Calu3 (cell line): ENCODE measurements at regions not wholly inside any gene's neighbourhood (a gene's known extent, or its start where the extent isn't known, plus 50 kb on each side); places are given as distances from the start of the nearest gene placed in this dataset.
"Not testable (repeated sequence)": the region's sequence is repeated elsewhere in the genome, so short reads cannot be mapped to it uniquely, and the experiment has no call there.

ENCODE experiments used
- BruUV-seq: library from RNA; stranded (reverse); fragments of 400-500 nt; replicated peaks from 2 replicates; lab custom pipeline; 2021; lab: Mats Ljungman, UMichigan
- CTCF ChIA-PET: fragments of 300-600 bp; sonication (Branson Sonifier 250); formaldehyde crosslinking; loops from one replicate; lab custom pipeline; 2022; ENCODE audit warnings: antibody characterized with exemption; lab: Charles Lee
- DNase-seq: peaks from one replicate; pipeline ENCODE4 v3.0.0; 2022
- H3K27ac Mint-ChIP-seq: one replicate; pipeline ENCODE4 v1.8.0; 2022; ENCODE audit warnings: mixed read lengths; ENCODE audit not compliant: unreplicated experiment
- H3K27me3 Mint-ChIP-seq: one replicate; pipeline ENCODE4 v1.8.0; 2022; ENCODE audit warnings: mixed read lengths; ENCODE audit not compliant: unreplicated experiment
- H3K36me3 Mint-ChIP-seq: one replicate; pipeline ENCODE4 v1.8.0; 2022; ENCODE audit warnings: mild to moderate bottlenecking, moderate library complexity, mixed read lengths; ENCODE audit not compliant: insufficient read depth, unreplicated experiment
- H3K4me1 Mint-ChIP-seq: one replicate; pipeline ENCODE4 v1.8.0; 2022; ENCODE audit warnings: mild to moderate bottlenecking, low read depth, mixed read lengths; ENCODE audit not compliant: unreplicated experiment
- H3K4me3 Mint-ChIP-seq: one replicate; pipeline ENCODE4 v1.8.0; 2022; ENCODE audit warnings: mild to moderate bottlenecking, low read depth, moderate library complexity, mixed read lengths; ENCODE audit not compliant: unreplicated experiment
- H3K9me3 Mint-ChIP-seq: one replicate; pipeline ENCODE4 v1.8.0; 2022; ENCODE audit warnings: low read depth, mixed read lengths; ENCODE audit not compliant: unreplicated experiment
- CTCF ChIP-seq: fragments of 200-600 bp; IDR thresholded peaks from one replicate; pipeline ENCODE4 v1.8.0; 2022; ENCODE audit warnings: antibody characterized with exemption; ENCODE audit not compliant: unreplicated experiment
- intact Hi-C: fragments of 100-400 bp; cut with micrococcal nuclease; formaldehyde crosslinking; loops from one replicate; pipeline ENCODE4 v1.10.0; 2022; ENCODE audit not compliant: unreplicated experiment

DNA sequence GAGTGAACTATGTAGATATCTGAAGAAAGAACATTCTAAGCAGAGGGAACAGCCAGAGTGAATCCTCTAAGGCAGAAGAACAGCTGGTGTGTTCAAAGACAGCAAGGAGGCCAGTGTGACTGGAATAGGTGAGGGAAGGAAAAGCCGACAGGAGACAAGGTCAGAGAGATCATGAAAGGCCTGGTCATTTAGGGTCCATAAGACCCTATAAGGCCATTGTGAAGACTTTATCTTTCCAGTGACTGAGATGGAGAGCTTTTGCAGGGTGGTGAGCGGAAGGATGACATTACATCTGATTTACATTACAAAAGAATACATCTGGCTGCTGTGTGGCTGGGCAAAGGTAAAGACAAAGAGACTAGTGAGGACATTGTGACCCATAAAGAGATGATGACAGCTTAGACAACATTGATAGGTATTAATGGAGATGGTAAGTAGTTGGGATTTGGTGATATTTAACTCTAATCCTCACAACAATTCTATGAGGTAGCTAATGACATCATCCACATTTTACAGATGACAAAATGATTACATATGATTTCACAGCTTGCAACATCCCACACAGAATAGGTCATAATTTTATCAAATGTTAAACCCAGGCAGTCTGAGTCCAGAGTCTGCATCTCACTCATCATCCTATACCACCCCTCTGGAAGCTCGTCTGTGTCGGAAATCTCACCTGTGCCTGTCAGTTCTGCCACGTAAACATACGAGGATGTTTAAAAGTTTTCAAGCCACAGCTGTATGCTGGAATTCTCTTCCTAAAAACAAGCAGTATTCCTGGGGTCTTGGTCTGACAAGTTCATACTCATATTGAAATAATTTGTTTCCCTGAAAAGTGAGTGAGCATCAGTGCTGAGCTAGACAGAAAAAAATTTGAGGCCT, 70.2 kb upstream of the PIK3R4 start:
- Mint-ChIP-seq H3K36me3 (peaks cover 14% of the 10 kb centered on the region), H3K9me3 (no peaks in the 10 kb centered on the region), H3K27me3 (no peaks in the 10 kb centered on the region), H3K4me1 (peaks cover 50% of the 10 kb centered on the region), H3K4me3 (no peak overlapping the region), H3K27ac (no peak overlapping the region)
- CTCF ChIA-PET, result interaction anchor here (1.0 kb wide), 1 partner anchor 10 kb away, joined by 4 read pairs; no protein-coding TSS in a partner anchor
- BruUV-seq, result no TSS peak
- intact Hi-C loops, result no loop called here
- no peak for DNase-seq
- TF ChIP-seq CTCF, result no peak

DNA sequence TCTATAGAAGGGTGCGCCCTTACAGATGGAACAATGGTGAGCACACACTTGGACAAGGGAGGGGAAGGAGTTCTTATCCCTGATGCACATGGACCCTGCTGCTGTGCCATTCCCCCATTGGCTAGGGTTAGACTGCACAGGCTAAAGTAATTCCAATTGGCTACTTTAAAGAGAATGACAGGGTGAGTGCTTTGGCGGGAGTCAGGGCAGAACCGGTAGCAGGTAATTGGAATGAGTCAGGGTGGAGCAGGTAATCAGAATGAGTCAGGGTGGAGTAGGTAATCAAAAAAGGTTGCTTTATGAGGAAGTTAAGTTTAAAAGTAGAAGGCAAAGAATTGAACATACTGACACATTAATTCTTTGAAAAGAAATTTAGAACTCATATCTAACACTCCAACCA, 71.4 kb upstream of the PIK3R4 start:
- peaks cover 14% of the 10 kb centered on the region for H3K36me3 Mint-ChIP-seq
- H3K4me3 Mint-ChIP-seq, H3K27me3 Mint-ChIP-seq, intact Hi-C loops, BruUV-seq, H3K9me3 Mint-ChIP-seq, CTCF ChIA-PET: not testable (repeated sequence)
- H3K4me1 Mint-ChIP-seq, result peaks cover 50% of the 10 kb centered on the region
- peak overlapping the region; percentile 50 for H3K27ac Mint-ChIP-seq
- DNase-seq, result peak; percentile 54

DNA sequence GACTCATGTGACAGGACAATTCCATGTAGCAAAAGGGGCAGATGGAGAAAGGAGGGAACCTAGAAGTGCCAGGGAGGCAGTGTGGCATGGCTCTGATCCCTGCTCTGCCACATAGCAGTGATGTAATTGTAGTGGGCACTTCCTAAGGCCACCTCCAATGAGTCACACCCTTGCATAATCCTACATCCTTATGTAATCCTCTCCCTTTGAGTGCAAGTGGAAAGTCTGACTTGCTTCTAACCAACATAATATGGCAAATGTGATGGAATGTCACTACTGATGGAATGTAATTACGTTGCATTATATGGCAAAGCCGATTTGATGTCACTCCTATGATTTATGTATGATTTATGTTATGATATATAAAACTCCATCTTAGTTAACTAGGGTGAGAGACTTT, 72.9 kb upstream of the ATP2C1 start:
- peak overlapping the region; percentile 37 for H3K4me3 Mint-ChIP-seq
- peaks cover 73% of the 10 kb centered on the region for H3K4me1 Mint-ChIP-seq
- H3K27me3 Mint-ChIP-seq, result no peaks in the 10 kb centered on the region
- peaks cover 10% of the 10 kb centered on the region for H3K36me3 Mint-ChIP-seq
- BruUV-seq, result no TSS peak
- CTCF ChIA-PET, result interaction anchor here (0.6 kb wide), 1 partner anchor 17 kb away, joined by 3 read pairs; no protein-coding TSS in a partner anchor
- H3K27ac Mint-ChIP-seq, result peak overlapping the region; percentile 98
- TF ChIP-seq CTCF, result no peak
- DNase-seq, result peak; percentile 89
- intact Hi-C loops, result loop anchor here (1.0 to 2.0 kb wide), 3 partner anchors 30 to 72 kb away; no protein-coding TSS in a partner anchor
- H3K9me3 Mint-ChIP-seq, result no peaks in the 10 kb centered on the region

- Mint-ChIP-seq H3K36me3 (peaks cover 10% of the 10 kb centered on the region), H3K27ac (no peak overlapping the region), H3K27me3 (no peaks in the 10 kb centered on the region), H3K9me3 (no peaks in the 10 kb centered on the region), H3K4me1 (peaks cover 75% of the 10 kb centered on the region), H3K4me3 (no peak overlapping the region)
- CTCF ChIA-PET, result no interaction called here
- intact Hi-C loops, result loop anchor here (1.0 to 2.0 kb wide), 3 partner anchors 29 to 71 kb away; no protein-coding TSS in a partner anchor
- BruUV-seq, result no TSS peak
- TF ChIP-seq CTCF, result no peak
- DNase-seq, result no peak
Observed at GRCh38 chr3:130821806-130822205, 72.1 kb upstream of the ATP2C1 start.
